Liver (tissue), 8 donors: ENCODE measurements at regions not wholly inside any gene's neighbourhood (a gene's known extent, or its start where the extent isn't known, plus 50 kb on each side); places are given as distances from the start of the nearest gene placed in this dataset.

ENCODE experiments used
- DNase-seq: peaks from one replicate; pipeline ENCODE4 v3.0.0-alpha.2; 2017; ENCODE audit warnings: low spot score
- H3K27ac ChIP-seq, 2 donors: one replicate each; pipeline ENCODE4 v1.7.0; 2013; ENCODE audit warnings: inconsistent platforms in 2 of 2, low read length in 2 of 2, control low read depth in 1 of 2, low read depth in 1 of 2, mild to moderate bottlenecking in 1 of 2
- H3K27me3 ChIP-seq, 4 donors: one replicate each; pipeline versions ENCODE4 v1.6.1 to v1.7.0; 2013; ENCODE audit warnings: low read length in 3 of 4, inconsistent platforms in 1 of 4, mild to moderate bottlenecking in 1 of 4, moderate library complexity in 1 of 4; ENCODE audit not compliant: control insufficient read depth in 4 of 4, insufficient read depth in 4 of 4
- H3K36me3 ChIP-seq, 4 donors: one replicate each; pipeline versions ENCODE4 v1.6.1 to v1.7.0; 2013; ENCODE audit warnings: low read length in 3 of 4, mild to moderate bottlenecking in 3 of 4, low read depth in 1 of 4, moderate library complexity in 1 of 4; ENCODE audit not compliant: control insufficient read depth in 4 of 4, insufficient read depth in 3 of 4
- H3K4me1 ChIP-seq, 4 donors: one replicate each; pipeline versions ENCODE4 v1.6.1 to v1.7.0; 2013; ENCODE audit warnings: low read length in 3 of 4, mild to moderate bottlenecking in 3 of 4, moderate library complexity in 1 of 4; ENCODE audit not compliant: control insufficient read depth in 4 of 4, insufficient read depth in 4 of 4
- H3K4me3 ChIP-seq, 3 donors: one replicate each; pipeline versions ENCODE4 v1.6.1 to v1.7.0; 2013; ENCODE audit warnings: low read length in 3 of 3, control low read depth in 1 of 3, low read depth in 1 of 3, mild to moderate bottlenecking in 1 of 3
- H3K9ac ChIP-seq, 2 donors: one replicate each; pipeline ENCODE4 v1.7.0; 2013; ENCODE audit warnings: low read length in 2 of 2, mild to moderate bottlenecking in 2 of 2, moderate library complexity in 2 of 2, control low read depth in 1 of 2, low read depth in 1 of 2
- H3K9me3 ChIP-seq, 4 donors: one replicate each; pipeline versions ENCODE4 v1.6.1 to v1.7.0; 2013; ENCODE audit warnings: low read length in 3 of 4; ENCODE audit not compliant: control insufficient read depth in 4 of 4
- EGR1 ChIP-seq, 2 donors: IDR thresholded peaks; 2 replicates each; pipeline ENCODE4 v1.6.1; 2016 to 2018; ENCODE audit warnings: antibody characterized with exemption in 2 of 2, low read depth in 2 of 2
- FOXA1 ChIP-seq: IDR thresholded peaks from 2 replicates; pipeline ENCODE4 v1.6.1; 2016; ENCODE audit warnings: antibody characterized with exemption
- GABPA ChIP-seq, 2 donors: IDR thresholded peaks in 1 of 2; conservative IDR thresholded peaks in 1 of 2; 2 replicates each; pipeline ENCODE4 v1.6.1; 2016; ENCODE audit warnings: antibody characterized with exemption in 2 of 2, mild to moderate bottlenecking in 1 of 2, moderate library complexity in 1 of 2
- HNF4G ChIP-seq: IDR thresholded peaks from 2 replicates; pipeline ENCODE4 v1.6.1; 2016; ENCODE audit warnings: antibody characterized with exemption
- JUND ChIP-seq, 2 donors: IDR thresholded peaks; 2 replicates each; pipeline ENCODE4 v1.6.1; 2016; ENCODE audit warnings: antibody characterized with exemption in 2 of 2
- NR2F2 ChIP-seq: IDR thresholded peaks from 2 replicates; pipeline ENCODE4 v1.6.1; 2016; ENCODE audit warnings: antibody characterized with exemption
- RAD21 ChIP-seq, 2 donors: IDR thresholded peaks; 2 replicates each; pipeline ENCODE4 v1.6.1; 2016; ENCODE audit warnings: antibody characterized with exemption in 2 of 2, mild to moderate bottlenecking in 2 of 2
- RXRA ChIP-seq, 2 donors: IDR thresholded peaks; 2 replicates each; pipeline ENCODE4 v1.6.1; 2017 to 2018; ENCODE audit warnings: antibody characterized with exemption in 2 of 2, mild to moderate bottlenecking in 1 of 2
- TAF1 ChIP-seq: conservative IDR thresholded peaks from 2 replicates; pipeline ENCODE4 v1.6.1; 2016; ENCODE audit warnings: antibody characterized with exemption, mild to moderate bottlenecking
- YY1 ChIP-seq: IDR thresholded peaks from 2 replicates; pipeline ENCODE4 v1.6.1; 2016; ENCODE audit warnings: antibody characterized with exemption, mild to moderate bottlenecking
- WGBS: extraction: QIAGEN DNeasy Blood & Tissue Kit; methylation state at CpG from one replicate; pipeline ENCODE4 v1.1.7; 2013; 5-methylcytosine and 5-hydroxymethylcytosine counted together
- TF ChIP-seq, protein P1 (sequence below): IDR thresholded peaks from 2 replicates; pipeline ENCODE4 v1.6.1; 2016; ENCODE audit warnings: antibody characterized with exemption
- TF ChIP-seq, protein P2 (sequence below): IDR thresholded peaks from 2 replicates; pipeline ENCODE4 v1.6.1; 2016; ENCODE audit warnings: antibody characterized with exemption
- TF ChIP-seq, protein P3 (sequence below): IDR thresholded peaks from 2 replicates; pipeline ENCODE4 v1.6.1; 2016; ENCODE audit warnings: antibody characterized with exemption
- TF ChIP-seq, protein P4 (sequence below): IDR thresholded peaks from 2 replicates; pipeline ENCODE4 v1.6.1; 2016; ENCODE audit warnings: antibody characterized with exemption, mild to moderate bottlenecking
- TF ChIP-seq, protein P5 (sequence below): fragments of 150-350 bp; IDR thresholded peaks from 2 replicates; pipeline ENCODE4 v1.5.1; 2017; ENCODE audit warnings: improper control_type of control experiment, low read depth, low read length; ENCODE audit not compliant: missing input control
- donor health status: healthy.
- donor health status: healthy.
- donor health status: healthy.
- donor health status: healthy.
- donor health status: healthy.

DNA sequence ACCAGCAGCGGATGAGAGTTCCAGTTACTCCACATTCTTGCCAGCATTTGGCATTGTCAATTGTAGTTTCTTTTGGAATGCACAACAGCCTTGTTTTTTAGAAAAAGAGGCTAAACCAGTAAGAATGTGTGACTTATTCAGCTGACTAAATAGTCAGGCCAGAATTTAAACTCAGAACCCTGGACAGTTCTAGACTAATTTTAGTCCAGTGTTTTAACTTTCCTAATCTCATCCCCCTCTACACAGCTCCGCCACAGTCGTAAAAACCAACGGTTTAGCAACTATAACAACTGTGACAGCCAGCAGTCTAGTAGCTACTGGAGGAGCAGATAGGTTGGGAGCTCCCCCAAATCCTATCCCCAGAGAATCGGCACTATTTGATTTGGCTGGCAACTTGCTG lies 103.7 kb downstream of the FOXD1 start:
- no peaks in the 10 kb centered on the region for H3K36me3 ChIP-seq
- H3K9ac ChIP-seq: no peak overlapping the region
- H3K4me1 ChIP-seq: no peaks in the 10 kb centered on the region
- no peak overlapping the region for H3K27ac ChIP-seq
- DNase-seq: no peak
- H3K4me3 ChIP-seq: no peak overlapping the region
- no peak for TF ChIP-seq TAF1
- no peak for TF ChIP-seq RAD21 (IDR thresholded peaks at IDR 0.05)
- TF ChIP-seq, protein P1, sequence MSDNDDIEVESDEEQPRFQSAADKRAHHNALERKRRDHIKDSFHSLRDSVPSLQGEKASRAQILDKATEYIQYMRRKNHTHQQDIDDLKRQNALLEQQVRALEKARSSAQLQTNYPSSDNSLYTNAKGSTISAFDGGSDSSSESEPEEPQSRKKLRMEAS: no peak
- TF ChIP-seq FOXA1: no peak
- TF ChIP-seq GABPA (IDR thresholded peaks at IDR 0.05 in 1 of 2, conservative IDR thresholded peaks at IDR 0.05 in 1 of 2): no peak
- TF ChIP-seq, protein P2, sequence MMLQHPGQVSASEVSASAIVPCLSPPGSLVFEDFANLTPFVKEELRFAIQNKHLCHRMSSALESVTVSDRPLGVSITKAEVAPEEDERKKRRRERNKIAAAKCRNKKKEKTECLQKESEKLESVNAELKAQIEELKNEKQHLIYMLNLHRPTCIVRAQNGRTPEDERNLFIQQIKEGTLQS: no peak
- TF ChIP-seq, protein P3, sequence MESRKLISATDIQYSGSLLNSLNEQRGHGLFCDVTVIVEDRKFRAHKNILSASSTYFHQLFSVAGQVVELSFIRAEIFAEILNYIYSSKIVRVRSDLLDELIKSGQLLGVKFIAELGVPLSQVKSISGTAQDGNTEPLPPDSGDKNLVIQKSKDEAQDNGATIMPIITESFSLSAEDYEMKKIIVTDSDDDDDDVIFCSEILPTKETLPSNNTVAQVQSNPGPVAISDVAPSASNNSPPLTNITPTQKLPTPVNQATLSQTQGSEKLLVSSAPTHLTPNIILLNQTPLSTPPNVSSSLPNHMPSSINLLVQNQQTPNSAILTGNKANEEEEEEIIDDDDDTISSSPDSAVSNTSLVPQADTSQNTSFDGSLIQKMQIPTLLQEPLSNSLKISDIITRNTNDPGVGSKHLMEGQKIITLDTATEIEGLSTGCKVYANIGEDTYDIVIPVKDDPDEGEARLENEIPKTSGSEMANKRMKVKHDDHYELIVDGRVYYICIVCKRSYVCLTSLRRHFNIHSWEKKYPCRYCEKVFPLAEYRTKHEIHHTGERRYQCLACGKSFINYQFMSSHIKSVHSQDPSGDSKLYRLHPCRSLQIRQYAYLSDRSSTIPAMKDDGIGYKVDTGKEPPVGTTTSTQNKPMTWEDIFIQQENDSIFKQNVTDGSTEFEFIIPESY: no peak
- no peak for TF ChIP-seq YY1
- TF ChIP-seq, protein P4, sequence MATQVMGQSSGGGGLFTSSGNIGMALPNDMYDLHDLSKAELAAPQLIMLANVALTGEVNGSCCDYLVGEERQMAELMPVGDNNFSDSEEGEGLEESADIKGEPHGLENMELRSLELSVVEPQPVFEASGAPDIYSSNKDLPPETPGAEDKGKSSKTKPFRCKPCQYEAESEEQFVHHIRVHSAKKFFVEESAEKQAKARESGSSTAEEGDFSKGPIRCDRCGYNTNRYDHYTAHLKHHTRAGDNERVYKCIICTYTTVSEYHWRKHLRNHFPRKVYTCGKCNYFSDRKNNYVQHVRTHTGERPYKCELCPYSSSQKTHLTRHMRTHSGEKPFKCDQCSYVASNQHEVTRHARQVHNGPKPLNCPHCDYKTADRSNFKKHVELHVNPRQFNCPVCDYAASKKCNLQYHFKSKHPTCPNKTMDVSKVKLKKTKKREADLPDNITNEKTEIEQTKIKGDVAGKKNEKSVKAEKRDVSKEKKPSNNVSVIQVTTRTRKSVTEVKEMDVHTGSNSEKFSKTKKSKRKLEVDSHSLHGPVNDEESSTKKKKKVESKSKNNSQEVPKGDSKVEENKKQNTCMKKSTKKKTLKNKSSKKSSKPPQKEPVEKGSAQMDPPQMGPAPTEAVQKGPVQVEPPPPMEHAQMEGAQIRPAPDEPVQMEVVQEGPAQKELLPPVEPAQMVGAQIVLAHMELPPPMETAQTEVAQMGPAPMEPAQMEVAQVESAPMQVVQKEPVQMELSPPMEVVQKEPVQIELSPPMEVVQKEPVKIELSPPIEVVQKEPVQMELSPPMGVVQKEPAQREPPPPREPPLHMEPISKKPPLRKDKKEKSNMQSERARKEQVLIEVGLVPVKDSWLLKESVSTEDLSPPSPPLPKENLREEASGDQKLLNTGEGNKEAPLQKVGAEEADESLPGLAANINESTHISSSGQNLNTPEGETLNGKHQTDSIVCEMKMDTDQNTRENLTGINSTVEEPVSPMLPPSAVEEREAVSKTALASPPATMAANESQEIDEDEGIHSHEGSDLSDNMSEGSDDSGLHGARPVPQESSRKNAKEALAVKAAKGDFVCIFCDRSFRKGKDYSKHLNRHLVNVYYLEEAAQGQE: no peak
- WGBS: 83% methylated on average over 5 of the region's 5 CpGs
- H3K27me3 ChIP-seq: peaks cover 0 to 14% (median 3%) of the 10 kb centered on the region in 4 donors
- H3K9me3 ChIP-seq: peaks cover 8 to 16% (median 12%) of the 10 kb centered on the region in 4 donors

DNA sequence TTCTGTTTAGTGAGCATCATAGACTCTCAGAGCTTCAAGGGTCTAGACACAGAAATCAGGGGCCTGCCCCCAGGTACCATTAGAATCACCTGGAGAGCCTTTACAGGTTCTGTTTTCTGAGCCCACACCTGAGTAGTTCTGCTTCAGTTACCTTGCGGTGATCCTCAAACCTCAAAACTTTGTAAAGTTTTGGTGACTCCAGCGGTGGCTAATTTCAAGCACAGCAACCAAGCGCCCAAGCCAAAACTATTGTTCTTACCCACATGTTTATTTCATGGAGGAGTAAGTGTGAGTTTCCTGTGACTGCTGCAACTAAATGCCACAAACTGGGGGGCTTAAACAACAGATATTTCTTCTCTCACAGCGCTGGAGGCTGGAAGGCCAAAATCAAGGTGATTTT lies 108.9 kb downstream of the FOXD1 start:
- no peaks in the 10 kb centered on the region for H3K36me3 ChIP-seq
- no peak overlapping the region for H3K4me3 ChIP-seq
- peaks cover 0 to 3% (median 1%) of the 10 kb centered on the region in 4 donors for H3K9me3 ChIP-seq
- no peak overlapping the region for H3K27ac ChIP-seq
- no peak for DNase-seq
- 84% methylated on average over 4 of the region's 4 CpGs for WGBS
- no peak overlapping the region for H3K9ac ChIP-seq
- TF ChIP-seq JUND (IDR thresholded peaks at IDR 0.05): no peak
- no peak for TF ChIP-seq HNF4G
- no peak for TF ChIP-seq NR2F2
- no peak for TF ChIP-seq YY1
- TF ChIP-seq, protein P5, sequence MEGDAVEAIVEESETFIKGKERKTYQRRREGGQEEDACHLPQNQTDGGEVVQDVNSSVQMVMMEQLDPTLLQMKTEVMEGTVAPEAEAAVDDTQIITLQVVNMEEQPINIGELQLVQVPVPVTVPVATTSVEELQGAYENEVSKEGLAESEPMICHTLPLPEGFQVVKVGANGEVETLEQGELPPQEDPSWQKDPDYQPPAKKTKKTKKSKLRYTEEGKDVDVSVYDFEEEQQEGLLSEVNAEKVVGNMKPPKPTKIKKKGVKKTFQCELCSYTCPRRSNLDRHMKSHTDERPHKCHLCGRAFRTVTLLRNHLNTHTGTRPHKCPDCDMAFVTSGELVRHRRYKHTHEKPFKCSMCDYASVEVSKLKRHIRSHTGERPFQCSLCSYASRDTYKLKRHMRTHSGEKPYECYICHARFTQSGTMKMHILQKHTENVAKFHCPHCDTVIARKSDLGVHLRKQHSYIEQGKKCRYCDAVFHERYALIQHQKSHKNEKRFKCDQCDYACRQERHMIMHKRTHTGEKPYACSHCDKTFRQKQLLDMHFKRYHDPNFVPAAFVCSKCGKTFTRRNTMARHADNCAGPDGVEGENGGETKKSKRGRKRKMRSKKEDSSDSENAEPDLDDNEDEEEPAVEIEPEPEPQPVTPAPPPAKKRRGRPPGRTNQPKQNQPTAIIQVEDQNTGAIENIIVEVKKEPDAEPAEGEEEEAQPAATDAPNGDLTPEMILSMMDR: no peak
- TF ChIP-seq FOXA1: no peak
- no peak for TF ChIP-seq TAF1
- TF ChIP-seq RXRA (IDR thresholded peaks at IDR 0.05): no peak
- TF ChIP-seq EGR1 (IDR thresholded peaks at IDR 0.05; ENCODE audit: low read depth in 2 of 2): no peak
- TF ChIP-seq, protein P4: no peak
- TF ChIP-seq, protein P1: no peak
- TF ChIP-seq, protein P2: no peak
- TF ChIP-seq GABPA (IDR thresholded peaks at IDR 0.05 in 1 of 2, conservative IDR thresholded peaks at IDR 0.05 in 1 of 2): no peak
- TF ChIP-seq RAD21 (IDR thresholded peaks at IDR 0.05): no peak
- no peaks in the 10 kb centered on the region for H3K4me1 ChIP-seq
- H3K27me3 ChIP-seq: peaks cover 0 to 23% (median 3%) of the 10 kb centered on the region in 4 donors
